ENCODE measurements at regions not wholly inside any gene's neighbourhood (a gene's known extent, or its start where the extent isn't known, plus 50 kb on each side); places are given as distances from the start of the nearest gene placed in this dataset.
A peak's percentile ranks its signal among the peaks of the same experiment; 100 is the strongest.

- 69 to 71% methylated on average over 2 of the region's 2 CpGs for WGBS, 2 donors
- H3K4me3 ChIP-seq (ENCODE audit: low read length in 2 of 2): no peak overlapping the region
- no peak overlapping the region for H3K27ac ChIP-seq (ENCODE audit: low read depth in 1 of 2, low read length in 2 of 2)
- intact Hi-C loops (cut with DNase I): no loop called here
- DNase-seq (no peak), ATAC-seq (ENCODE audit: low FRiP score) (no peak)
- H3K27me3 ChIP-seq (ENCODE audit: control insufficient read depth in 1 of 2, insufficient read depth in 2 of 2, low read length in 1 of 2): no peaks in the 10 kb centered on the region
- no peaks in the 10 kb centered on the region for H3K36me3 ChIP-seq (ENCODE audit: control insufficient read depth in 1 of 2, insufficient read depth in 2 of 2, low read length in 1 of 2)
- no peaks in the 10 kb centered on the region for H3K9me3 ChIP-seq (ENCODE audit: control insufficient read depth, low read length)
- no peaks in the 10 kb centered on the region for H3K4me1 ChIP-seq (ENCODE audit: control insufficient read depth in 1 of 2, insufficient read depth in 2 of 2, low read length in 2 of 2)
These were observed 364.8 kb downstream of the MED10 start for GRCh38 chr5:6013506-6013905.

- no peaks in the 10 kb centered on the region for H3K4me1 ChIP-seq (ENCODE audit: control insufficient read depth in 1 of 2, insufficient read depth in 2 of 2, low read length in 2 of 2)
- H3K27me3 ChIP-seq (ENCODE audit: control insufficient read depth in 1 of 2, insufficient read depth in 2 of 2, low read length in 1 of 2): no peaks in the 10 kb centered on the region
- no peaks in the 10 kb centered on the region for H3K9me3 ChIP-seq (ENCODE audit: control insufficient read depth, low read length)
- H3K36me3 ChIP-seq (ENCODE audit: control insufficient read depth in 1 of 2, insufficient read depth in 2 of 2, low read length in 1 of 2): no peaks in the 10 kb centered on the region
- intact Hi-C loops (cut with DNase I): no loop called here
- WGBS, 2 donors: 68 to 71% methylated on average over 1 of the region's 1 CpG
- no peak overlapping the region for H3K27ac ChIP-seq (ENCODE audit: low read depth in 1 of 2, low read length in 2 of 2)
- DNase-seq: no peak
- no peak overlapping the region for H3K4me3 ChIP-seq (ENCODE audit: low read length in 2 of 2)
- ATAC-seq (ENCODE audit: low FRiP score): no peak
These were observed 367.1 kb downstream of the MED10 start for GRCh38 chr5:6011199-6011598.

- intact Hi-C loops (cut with DNase I): no loop called here
- no peaks in the 10 kb centered on the region for H3K4me1 ChIP-seq (ENCODE audit: control insufficient read depth in 1 of 2, insufficient read depth in 2 of 2, low read length in 2 of 2)
- WGBS, 2 donors: 77 to 85% methylated on average over 9 of the region's 9 CpGs
- no peaks in the 10 kb centered on the region for H3K9me3 ChIP-seq (ENCODE audit: control insufficient read depth, low read length)
- no peak for DNase-seq
- H3K27me3 ChIP-seq (ENCODE audit: control insufficient read depth in 1 of 2, insufficient read depth in 2 of 2, low read length in 1 of 2): peaks cover 0 to 2% of the 10 kb centered on the region in 2 donors
- H3K4me3 ChIP-seq (ENCODE audit: low read length in 2 of 2): no peak overlapping the region
- ATAC-seq (ENCODE audit: low FRiP score): no peak
- no peaks in the 10 kb centered on the region for H3K36me3 ChIP-seq (ENCODE audit: control insufficient read depth in 1 of 2, insufficient read depth in 2 of 2, low read length in 1 of 2)
- H3K27ac ChIP-seq (ENCODE audit: low read depth in 1 of 2, low read length in 2 of 2): no peak overlapping the region
These were observed 371.5 kb downstream of the MED10 start for GRCh38 chr5:6006838-6007314.

- ATAC-seq (ENCODE audit: low FRiP score) (peak; percentile 20), DNase-seq (no peak)
- Histone ChIP-seq H3K27ac (ENCODE audit: low read depth in 1 of 2, low read length in 2 of 2) (no peak overlapping the region), H3K4me1 (ENCODE audit: control insufficient read depth in 1 of 2, insufficient read depth in 2 of 2, low read length in 2 of 2) (no peaks in the 10 kb centered on the region), H3K36me3 (ENCODE audit: control insufficient read depth in 1 of 2, insufficient read depth in 2 of 2, low read length in 1 of 2) (no peaks in the 10 kb centered on the region), H3K9me3 (ENCODE audit: control insufficient read depth, low read length) (no peaks in the 10 kb centered on the region), H3K4me3 (ENCODE audit: low read length in 2 of 2) (no peak overlapping the region), H3K27me3 (ENCODE audit: control insufficient read depth in 1 of 2, insufficient read depth in 2 of 2, low read length in 1 of 2) (peaks cover 0 to 2% of the 10 kb centered on the region in 2 donors)
- 84 to 87% methylated on average over 11 of the region's 11 CpGs for WGBS, 2 donors
- intact Hi-C loops (cut with DNase I): no loop called here
These were observed 375.1 kb downstream of the MED10 start for GRCh38 chr5:6003040-6003825.

- ATAC-seq (ENCODE audit: low FRiP score) (no peak), DNase-seq (no peak)
- 50 to 51% methylated on average over 6 of the region's 6 CpGs for WGBS, 2 donors
- intact Hi-C loops (cut with DNase I): no loop called here
- Histone ChIP-seq H3K27ac (ENCODE audit: low read depth in 1 of 2, low read length in 2 of 2) (no peak overlapping the region), H3K9me3 (ENCODE audit: control insufficient read depth, low read length) (no peaks in the 10 kb centered on the region), H3K36me3 (ENCODE audit: control insufficient read depth in 1 of 2, insufficient read depth in 2 of 2, low read length in 1 of 2) (no peaks in the 10 kb centered on the region), H3K4me1 (ENCODE audit: control insufficient read depth in 1 of 2, insufficient read depth in 2 of 2, low read length in 2 of 2) (no peaks in the 10 kb centered on the region), H3K4me3 (ENCODE audit: low read length in 2 of 2) (no peak overlapping the region), H3K27me3 (ENCODE audit: control insufficient read depth in 1 of 2, insufficient read depth in 2 of 2, low read length in 1 of 2) (peaks cover 0 to 2% of the 10 kb centered on the region in 2 donors)
These were observed 377.5 kb downstream of the MED10 start for GRCh38 chr5:6000867-6001266.

GRCh38 chr5:5995819-5996218 lies 382.5 kb downstream of the MED10 start:
- Histone ChIP-seq H3K4me3 (ENCODE audit: low read length in 2 of 2) (no peak overlapping the region), H3K27ac (ENCODE audit: low read depth in 1 of 2, low read length in 2 of 2) (no peak overlapping the region), H3K36me3 (ENCODE audit: control insufficient read depth in 1 of 2, insufficient read depth in 2 of 2, low read length in 1 of 2) (no peaks in the 10 kb centered on the region), H3K9me3 (ENCODE audit: control insufficient read depth, low read length) (no peaks in the 10 kb centered on the region), H3K4me1 (ENCODE audit: control insufficient read depth in 1 of 2, insufficient read depth in 2 of 2, low read length in 2 of 2) (no peaks in the 10 kb centered on the region), H3K27me3 (ENCODE audit: control insufficient read depth in 1 of 2, insufficient read depth in 2 of 2, low read length in 1 of 2) (no peaks in the 10 kb centered on the region)
- DNase-seq: no peak
- no peak for ATAC-seq (ENCODE audit: low FRiP score)
- intact Hi-C loops (cut with DNase I): no loop called here

- 66 to 69% methylated on average over 5 of the region's 5 CpGs for WGBS, 2 donors
- H3K27me3 ChIP-seq (ENCODE audit: control insufficient read depth in 1 of 2, insufficient read depth in 2 of 2, low read length in 1 of 2): no peaks in the 10 kb centered on the region
- intact Hi-C loops (cut with DNase I): no loop called here
- peaks cover 1% of the 10 kb centered on the region for H3K9me3 ChIP-seq (ENCODE audit: control insufficient read depth, low read length)
- H3K4me1 ChIP-seq (ENCODE audit: control insufficient read depth in 1 of 2, insufficient read depth in 2 of 2, low read length in 2 of 2): no peaks in the 10 kb centered on the region
- no peak for ATAC-seq (ENCODE audit: low FRiP score)
- H3K4me3 ChIP-seq (ENCODE audit: low read length in 2 of 2): no peak overlapping the region
- no peaks in the 10 kb centered on the region for H3K36me3 ChIP-seq (ENCODE audit: control insufficient read depth in 1 of 2, insufficient read depth in 2 of 2, low read length in 1 of 2)
- DNase-seq: no peak
- H3K27ac ChIP-seq (ENCODE audit: low read depth in 1 of 2, low read length in 2 of 2): no peak overlapping the region
These were observed 391.7 kb downstream of the MED10 start for GRCh38 chr5:5986492-5987178.

GRCh38 chr5:5985332-5985731 lies 393.0 kb downstream of the MED10 start:
- Histone ChIP-seq H3K4me3 (ENCODE audit: low read length in 2 of 2) (no peak overlapping the region), H3K27me3 (ENCODE audit: control insufficient read depth in 1 of 2, insufficient read depth in 2 of 2, low read length in 1 of 2) (no peaks in the 10 kb centered on the region), H3K27ac (ENCODE audit: low read depth in 1 of 2, low read length in 2 of 2) (no peak overlapping the region), H3K36me3 (ENCODE audit: control insufficient read depth in 1 of 2, insufficient read depth in 2 of 2, low read length in 1 of 2) (no peaks in the 10 kb centered on the region), H3K4me1 (ENCODE audit: control insufficient read depth in 1 of 2, insufficient read depth in 2 of 2, low read length in 2 of 2) (no peaks in the 10 kb centered on the region), H3K9me3 (ENCODE audit: control insufficient read depth, low read length) (peaks cover 1% of the 10 kb centered on the region)
- no peak for DNase-seq
- 97 to 98% methylated on average over 2 of the region's 2 CpGs for WGBS, 2 donors
- intact Hi-C loops (cut with DNase I): no loop called here
- no peak for ATAC-seq (ENCODE audit: low FRiP score)

All from aorta (tissue), 5 donors.